ENCODE measurements at regions not wholly inside any gene's neighbourhood (a gene's known extent, or its start where the extent isn't known, plus 50 kb on each side); places are given as distances from the start of the nearest gene placed in this dataset.

- peaks cover 8 to 27% of the 10 kb centered on the region in 2 donors for H3K4me1 ChIP-seq (ENCODE audit: control insufficient read depth in 1 of 2, low read depth in 2 of 2)
- H3K36me3 ChIP-seq, result no peaks in the 10 kb centered on the region
- no peaks in the 10 kb centered on the region for H3K9me3 ChIP-seq
- DNase-seq (ENCODE audit: low spot score) (no peak), ATAC-seq (ENCODE audit: insufficient number of reproducible peaks, low FRiP score, low read depth) (no peak)
- peak overlapping the region; percentile 32 for H3K4me3 ChIP-seq
- TF ChIP-seq CTCF (IDR thresholded peaks at IDR 0.05), result no peak
- peak overlapping the region; percentile 30 to 65 for H3K27ac ChIP-seq
- H3K27me3 ChIP-seq (replicated peaks; ENCODE audit: insufficient read depth), result no peaks in the 10 kb centered on the region
Measured at GRCh38 chr6:169340395-169340794, 86.7 kb upstream of the THBS2 start.

- peak overlapping the region; percentile 30 to 65 for H3K27ac ChIP-seq
- no peaks in the 10 kb centered on the region for H3K27me3 ChIP-seq (replicated peaks; ENCODE audit: insufficient read depth)
- H3K9me3 ChIP-seq, result no peaks in the 10 kb centered on the region
- DNase-seq (ENCODE audit: low spot score) (no peak), ATAC-seq (ENCODE audit: insufficient number of reproducible peaks, low FRiP score, low read depth) (no peak)
- no peak for TF ChIP-seq CTCF (IDR thresholded peaks at IDR 0.05)
- H3K4me1 ChIP-seq (ENCODE audit: control insufficient read depth in 1 of 2, low read depth in 2 of 2), result peaks cover 8 to 27% of the 10 kb centered on the region in 2 donors
- H3K4me3 ChIP-seq, result peak overlapping the region; percentile 32
- H3K36me3 ChIP-seq, result no peaks in the 10 kb centered on the region
Measured at GRCh38 chr6:169339731-169340309, 86.2 kb upstream of the THBS2 start.

- ATAC-seq (ENCODE audit: insufficient number of reproducible peaks, low FRiP score, low read depth) (no peak), DNase-seq (ENCODE audit: low spot score) (no peak)
- Histone ChIP-seq H3K36me3 (no peaks in the 10 kb centered on the region), H3K27ac (no peak overlapping the region), H3K9me3 (no peaks in the 10 kb centered on the region), H3K4me3 (no peak overlapping the region), H3K27me3 (replicated peaks; ENCODE audit: insufficient read depth) (no peaks in the 10 kb centered on the region), H3K4me1 (ENCODE audit: control insufficient read depth in 1 of 2, low read depth in 2 of 2) (peaks cover 8 to 27% of the 10 kb centered on the region in 2 donors)
- TF ChIP-seq CTCF (IDR thresholded peaks at IDR 0.05), result no peak
Measured at GRCh38 chr6:169339025-169339424, 85.4 kb upstream of the THBS2 start.

GRCh38 chr6:169337886-169338445 is 84.3 kb upstream of the THBS2 start:
- no peak overlapping the region for H3K4me3 ChIP-seq
- no peaks in the 10 kb centered on the region for H3K27me3 ChIP-seq (replicated peaks; ENCODE audit: insufficient read depth)
- H3K9me3 ChIP-seq, result no peaks in the 10 kb centered on the region
- TF ChIP-seq CTCF (IDR thresholded peaks at IDR 0.05), result no peak
- ATAC-seq (ENCODE audit: insufficient number of reproducible peaks, low FRiP score, low read depth), result no peak
- peaks cover 5 to 25% of the 10 kb centered on the region in 2 donors for H3K4me1 ChIP-seq (ENCODE audit: control insufficient read depth in 1 of 2, low read depth in 2 of 2)
- H3K27ac ChIP-seq, result no peak overlapping the region
- no peak for DNase-seq (ENCODE audit: low spot score)
- H3K36me3 ChIP-seq, result no peaks in the 10 kb centered on the region

- ATAC-seq (ENCODE audit: insufficient number of reproducible peaks, low FRiP score, low read depth) (no peak), DNase-seq (ENCODE audit: low spot score) (no peak)
- Histone ChIP-seq H3K27ac (no peak overlapping the region), H3K36me3 (no peaks in the 10 kb centered on the region), H3K9me3 (no peaks in the 10 kb centered on the region), H3K4me1 (ENCODE audit: control insufficient read depth in 1 of 2, low read depth in 2 of 2) (peaks cover 0 to 4% of the 10 kb centered on the region in 2 donors), H3K27me3 (replicated peaks; ENCODE audit: insufficient read depth) (no peaks in the 10 kb centered on the region), H3K4me3 (no peak overlapping the region)
- TF ChIP-seq CTCF (IDR thresholded peaks at IDR 0.05), result no peak
Measured at GRCh38 chr6:169335301-169335700, 81.7 kb upstream of the THBS2 start.

All from thoracic aorta (tissue), 2 donors.